Dendritic cell treated with granulocyte-macrophage colony-stimulating factor and Interleukin-4, amounts not matched to agents 40 ng/mL and 50 ng/mL, for 4 days (primary cell): ENCODE measurements at regions not wholly inside any gene's neighbourhood (a gene's known extent, or its start where the extent isn't known, plus 50 kb on each side); places are given as distances from the start of the nearest gene placed in this dataset.

Source experiments
- H3K27ac Mint-ChIP-seq: one replicate; pipeline ENCODE4 v1.8.0; 2022; ENCODE audit warnings: mild to moderate bottlenecking, mixed read lengths
- H3K27me3 Mint-ChIP-seq: one replicate; pipeline ENCODE4 v1.8.0; 2022; ENCODE audit warnings: mild to moderate bottlenecking, mixed read lengths
- H3K36me3 Mint-ChIP-seq: one replicate; pipeline ENCODE4 v1.8.0; 2022; ENCODE audit warnings: low read depth, mixed read lengths
- H3K4me1 Mint-ChIP-seq: one replicate; pipeline ENCODE4 v1.8.0; 2022; ENCODE audit warnings: low read depth, mixed read lengths
- H3K4me3 Mint-ChIP-seq: one replicate; pipeline ENCODE4 v1.8.0; 2022; ENCODE audit warnings: mild to moderate bottlenecking, moderate library complexity, mixed read lengths
- H3K9me3 Mint-ChIP-seq: one replicate; pipeline ENCODE4 v1.8.0; 2022; ENCODE audit warnings: mixed read lengths
- intact Hi-C: fragments of 100-400 bp; cut with micrococcal nuclease; formaldehyde crosslinking; loops from one replicate; pipeline ENCODE4 v1.15.0; 2022

GRCh38 chr9:101902051-101902450, 163.6 kb upstream of the GRIN3A start:
- no peak overlapping the region for H3K4me3 Mint-ChIP-seq
- no peaks in the 10 kb centered on the region for H3K4me1 Mint-ChIP-seq
- no peaks in the 10 kb centered on the region for H3K9me3 Mint-ChIP-seq
- intact Hi-C loops, result no loop called here
- H3K27ac Mint-ChIP-seq, result no peak overlapping the region
- H3K36me3 Mint-ChIP-seq, result no peaks in the 10 kb centered on the region
- H3K27me3 Mint-ChIP-seq, result no peaks in the 10 kb centered on the region

- no peaks in the 10 kb centered on the region for H3K9me3 Mint-ChIP-seq
- H3K27ac Mint-ChIP-seq, result no peak overlapping the region
- intact Hi-C loops, result no loop called here
- H3K4me1 Mint-ChIP-seq, result no peaks in the 10 kb centered on the region
- H3K36me3 Mint-ChIP-seq, result no peaks in the 10 kb centered on the region
- no peak overlapping the region for H3K4me3 Mint-ChIP-seq
- H3K27me3 Mint-ChIP-seq, result no peaks in the 10 kb centered on the region
These were observed 158.7 kb upstream of the GRIN3A start for GRCh38 chr9:101897196-101897595.

GRCh38 chr9:101893661-101894646, 155.5 kb upstream of the GRIN3A start:
- Mint-ChIP-seq H3K27me3 (no peaks in the 10 kb centered on the region), H3K9me3 (no peaks in the 10 kb centered on the region), H3K27ac (no peak overlapping the region), H3K36me3 (no peaks in the 10 kb centered on the region), H3K4me1 (no peaks in the 10 kb centered on the region), H3K4me3 (no peak overlapping the region)
- intact Hi-C loops, result no loop called here

- Mint-ChIP-seq H3K27me3 (no peaks in the 10 kb centered on the region), H3K4me3 (no peak overlapping the region), H3K36me3 (no peaks in the 10 kb centered on the region), H3K27ac (no peak overlapping the region), H3K4me1 (no peaks in the 10 kb centered on the region), H3K9me3 (no peaks in the 10 kb centered on the region)
- intact Hi-C loops, result no loop called here
These were observed 143.1 kb upstream of the GRIN3A start for GRCh38 chr9:101881508-101881907.

- H3K4me1 Mint-ChIP-seq, result no peaks in the 10 kb centered on the region
- H3K4me3 Mint-ChIP-seq, result no peak overlapping the region
- H3K27ac Mint-ChIP-seq, result no peak overlapping the region
- intact Hi-C loops, result no loop called here
- no peaks in the 10 kb centered on the region for H3K36me3 Mint-ChIP-seq
- H3K27me3 Mint-ChIP-seq, result no peaks in the 10 kb centered on the region
- H3K9me3 Mint-ChIP-seq, result no peaks in the 10 kb centered on the region
These were observed 142.4 kb upstream of the GRIN3A start for GRCh38 chr9:101880846-101881245.

GRCh38 chr9:101878734-101879133, 140.3 kb upstream of the GRIN3A start:
- H3K9me3 Mint-ChIP-seq, result no peaks in the 10 kb centered on the region
- no peaks in the 10 kb centered on the region for H3K36me3 Mint-ChIP-seq
- H3K27me3 Mint-ChIP-seq, result no peaks in the 10 kb centered on the region
- H3K27ac Mint-ChIP-seq, result no peak overlapping the region
- intact Hi-C loops, result no loop called here
- H3K4me1 Mint-ChIP-seq, result no peaks in the 10 kb centered on the region
- H3K4me3 Mint-ChIP-seq, result no peak overlapping the region

- Mint-ChIP-seq H3K27me3 (no peaks in the 10 kb centered on the region), H3K4me3 (no peak overlapping the region), H3K36me3 (no peaks in the 10 kb centered on the region), H3K9me3 (no peaks in the 10 kb centered on the region), H3K4me1 (no peaks in the 10 kb centered on the region), H3K27ac (no peak overlapping the region)
- intact Hi-C loops, result no loop called here
These were observed 139.0 kb upstream of the GRIN3A start for GRCh38 chr9:101877439-101877838.

- H3K27ac Mint-ChIP-seq, result no peak overlapping the region
- intact Hi-C loops, result no loop called here
- no peaks in the 10 kb centered on the region for H3K27me3 Mint-ChIP-seq
- no peaks in the 10 kb centered on the region for H3K9me3 Mint-ChIP-seq
- H3K4me3 Mint-ChIP-seq, result no peak overlapping the region
- no peaks in the 10 kb centered on the region for H3K4me1 Mint-ChIP-seq
- H3K36me3 Mint-ChIP-seq, result no peaks in the 10 kb centered on the region
These were observed 123.0 kb upstream of the GRIN3A start for GRCh38 chr9:101861472-101861871.

- no peak overlapping the region for H3K4me3 Mint-ChIP-seq
- no peaks in the 10 kb centered on the region for H3K36me3 Mint-ChIP-seq
- H3K27ac Mint-ChIP-seq, result no peak overlapping the region
- intact Hi-C loops, result no loop called here
- H3K9me3 Mint-ChIP-seq, result no peaks in the 10 kb centered on the region
- H3K4me1 Mint-ChIP-seq, result no peaks in the 10 kb centered on the region
- no peaks in the 10 kb centered on the region for H3K27me3 Mint-ChIP-seq
These were observed 122.5 kb upstream of the GRIN3A start for GRCh38 chr9:101860920-101861319.

GRCh38 chr9:101859620-101860019, 121.2 kb upstream of the GRIN3A start:
- no peaks in the 10 kb centered on the region for H3K4me1 Mint-ChIP-seq
- intact Hi-C loops, result no loop called here
- no peaks in the 10 kb centered on the region for H3K9me3 Mint-ChIP-seq
- no peaks in the 10 kb centered on the region for H3K27me3 Mint-ChIP-seq
- H3K27ac Mint-ChIP-seq, result no peak overlapping the region
- no peak overlapping the region for H3K4me3 Mint-ChIP-seq
- no peaks in the 10 kb centered on the region for H3K36me3 Mint-ChIP-seq

GRCh38 chr9:101858026-101858425, 119.6 kb upstream of the GRIN3A start:
- intact Hi-C loops, result no loop called here
- no peak overlapping the region for H3K27ac Mint-ChIP-seq
- no peak overlapping the region for H3K4me3 Mint-ChIP-seq
- H3K27me3 Mint-ChIP-seq, result no peaks in the 10 kb centered on the region
- H3K4me1 Mint-ChIP-seq, result no peaks in the 10 kb centered on the region
- H3K9me3 Mint-ChIP-seq, result no peaks in the 10 kb centered on the region
- no peaks in the 10 kb centered on the region for H3K36me3 Mint-ChIP-seq

GRCh38 chr9:101849102-101849707, 110.8 kb upstream of the GRIN3A start:
- no peaks in the 10 kb centered on the region for H3K4me1 Mint-ChIP-seq
- H3K9me3 Mint-ChIP-seq, result no peaks in the 10 kb centered on the region
- intact Hi-C loops, result no loop called here
- no peaks in the 10 kb centered on the region for H3K36me3 Mint-ChIP-seq
- no peak overlapping the region for H3K4me3 Mint-ChIP-seq
- no peaks in the 10 kb centered on the region for H3K27me3 Mint-ChIP-seq
- no peak overlapping the region for H3K27ac Mint-ChIP-seq

GRCh38 chr9:101848485-101848919, 110.1 kb upstream of the GRIN3A start:
- Mint-ChIP-seq H3K27ac (no peak overlapping the region), H3K36me3 (no peaks in the 10 kb centered on the region), H3K4me1 (no peaks in the 10 kb centered on the region), H3K9me3 (no peaks in the 10 kb centered on the region), H3K4me3 (no peak overlapping the region), H3K27me3 (no peaks in the 10 kb centered on the region)
- intact Hi-C loops, result no loop called here

- intact Hi-C loops, result no loop called here
- H3K4me1 Mint-ChIP-seq, result no peaks in the 10 kb centered on the region
- no peak overlapping the region for H3K4me3 Mint-ChIP-seq
- no peak overlapping the region for H3K27ac Mint-ChIP-seq
- no peaks in the 10 kb centered on the region for H3K36me3 Mint-ChIP-seq
- no peaks in the 10 kb centered on the region for H3K9me3 Mint-ChIP-seq
- no peaks in the 10 kb centered on the region for H3K27me3 Mint-ChIP-seq
These were observed 107.7 kb upstream of the GRIN3A start for GRCh38 chr9:101846161-101846560.
